ENCODE measurements at regions not wholly inside any gene's neighbourhood (a gene's known extent, or its start where the extent isn't known, plus 50 kb on each side); places are given as distances from the start of the nearest gene placed in this dataset.

DNA sequence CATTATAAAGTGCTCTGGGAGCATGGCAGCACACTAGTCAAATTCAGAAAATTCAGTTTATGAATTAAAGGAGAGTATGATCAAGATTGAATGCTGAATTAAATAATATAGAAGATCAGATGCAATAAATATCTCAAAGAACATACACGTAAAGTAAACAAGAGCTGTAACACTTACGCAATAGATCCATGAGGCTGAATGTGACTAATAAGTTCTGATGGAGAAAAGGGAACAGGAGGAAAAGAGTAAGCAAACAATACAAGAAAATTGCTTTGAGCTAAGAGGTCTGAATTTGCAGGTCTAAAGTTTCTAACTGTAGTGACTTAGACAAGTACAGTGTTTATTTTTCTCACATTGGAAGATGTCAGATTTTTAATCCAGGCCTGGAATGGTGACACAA is 646.7 kb upstream of the ZNF804A start:
- Histone ChIP-seq H4K20me1 (replicated peaks; ENCODE audit: insufficient read depth) (no peaks in the 10 kb centered on the region), H3F3A (replicated peaks; ENCODE audit: low read depth) (no peaks in the 10 kb centered on the region), H3K9me2 (ENCODE audit: insufficient read depth) (no peaks in the 10 kb centered on the region), H3K4me3 (no peak overlapping the region), H3K79me2 (replicated peaks; ENCODE audit: insufficient read depth) (no peaks in the 10 kb centered on the region), H3K27me3 (ENCODE audit: insufficient read depth) (no peaks in the 10 kb centered on the region), H3K4me2 (no peak overlapping the region), H2AFZ (no peak overlapping the region), H3K36me3 (ENCODE audit: insufficient read depth) (no peaks in the 10 kb centered on the region), H3K4me1 (ENCODE audit: insufficient read depth) (no peaks in the 10 kb centered on the region), H3K27ac (ENCODE audit: low read depth) (no peak overlapping the region)
- H3K4me1 Mint-ChIP-seq, result no peaks in the 10 kb centered on the region
- no peak overlapping the region for H3K4me3 Mint-ChIP-seq
- DNase-seq (ENCODE audit: low spot score), result no peak
- no peaks in the 10 kb centered on the region; the same call in 2 of the 3 replicates for H3K9me3 Mint-ChIP-seq
- H3K27ac Mint-ChIP-seq, result no peak overlapping the region
- no peak for TF ChIP-seq JUNB (IDR thresholded peaks at IDR 0.05; ENCODE audit: unreplicated experiment)
- no peak for TF ChIP-seq ZNF114 (CRISPR knock-in tag; IDR thresholded peaks at IDR 0.05)
- no peak for TF ChIP-seq EZH2phosphoT487 (IDR thresholded peaks at IDR 0.05; ENCODE audit: unreplicated experiment)
- TF ChIP-seq ZNF331 (CRISPR knock-in tag; IDR thresholded peaks at IDR 0.05; ENCODE audit: low read depth), result no peak
- no peak for TF ChIP-seq STAT1 (IDR thresholded peaks at IDR 0.05; ENCODE audit: unreplicated experiment)
- TF ChIP-seq, protein P1, sequence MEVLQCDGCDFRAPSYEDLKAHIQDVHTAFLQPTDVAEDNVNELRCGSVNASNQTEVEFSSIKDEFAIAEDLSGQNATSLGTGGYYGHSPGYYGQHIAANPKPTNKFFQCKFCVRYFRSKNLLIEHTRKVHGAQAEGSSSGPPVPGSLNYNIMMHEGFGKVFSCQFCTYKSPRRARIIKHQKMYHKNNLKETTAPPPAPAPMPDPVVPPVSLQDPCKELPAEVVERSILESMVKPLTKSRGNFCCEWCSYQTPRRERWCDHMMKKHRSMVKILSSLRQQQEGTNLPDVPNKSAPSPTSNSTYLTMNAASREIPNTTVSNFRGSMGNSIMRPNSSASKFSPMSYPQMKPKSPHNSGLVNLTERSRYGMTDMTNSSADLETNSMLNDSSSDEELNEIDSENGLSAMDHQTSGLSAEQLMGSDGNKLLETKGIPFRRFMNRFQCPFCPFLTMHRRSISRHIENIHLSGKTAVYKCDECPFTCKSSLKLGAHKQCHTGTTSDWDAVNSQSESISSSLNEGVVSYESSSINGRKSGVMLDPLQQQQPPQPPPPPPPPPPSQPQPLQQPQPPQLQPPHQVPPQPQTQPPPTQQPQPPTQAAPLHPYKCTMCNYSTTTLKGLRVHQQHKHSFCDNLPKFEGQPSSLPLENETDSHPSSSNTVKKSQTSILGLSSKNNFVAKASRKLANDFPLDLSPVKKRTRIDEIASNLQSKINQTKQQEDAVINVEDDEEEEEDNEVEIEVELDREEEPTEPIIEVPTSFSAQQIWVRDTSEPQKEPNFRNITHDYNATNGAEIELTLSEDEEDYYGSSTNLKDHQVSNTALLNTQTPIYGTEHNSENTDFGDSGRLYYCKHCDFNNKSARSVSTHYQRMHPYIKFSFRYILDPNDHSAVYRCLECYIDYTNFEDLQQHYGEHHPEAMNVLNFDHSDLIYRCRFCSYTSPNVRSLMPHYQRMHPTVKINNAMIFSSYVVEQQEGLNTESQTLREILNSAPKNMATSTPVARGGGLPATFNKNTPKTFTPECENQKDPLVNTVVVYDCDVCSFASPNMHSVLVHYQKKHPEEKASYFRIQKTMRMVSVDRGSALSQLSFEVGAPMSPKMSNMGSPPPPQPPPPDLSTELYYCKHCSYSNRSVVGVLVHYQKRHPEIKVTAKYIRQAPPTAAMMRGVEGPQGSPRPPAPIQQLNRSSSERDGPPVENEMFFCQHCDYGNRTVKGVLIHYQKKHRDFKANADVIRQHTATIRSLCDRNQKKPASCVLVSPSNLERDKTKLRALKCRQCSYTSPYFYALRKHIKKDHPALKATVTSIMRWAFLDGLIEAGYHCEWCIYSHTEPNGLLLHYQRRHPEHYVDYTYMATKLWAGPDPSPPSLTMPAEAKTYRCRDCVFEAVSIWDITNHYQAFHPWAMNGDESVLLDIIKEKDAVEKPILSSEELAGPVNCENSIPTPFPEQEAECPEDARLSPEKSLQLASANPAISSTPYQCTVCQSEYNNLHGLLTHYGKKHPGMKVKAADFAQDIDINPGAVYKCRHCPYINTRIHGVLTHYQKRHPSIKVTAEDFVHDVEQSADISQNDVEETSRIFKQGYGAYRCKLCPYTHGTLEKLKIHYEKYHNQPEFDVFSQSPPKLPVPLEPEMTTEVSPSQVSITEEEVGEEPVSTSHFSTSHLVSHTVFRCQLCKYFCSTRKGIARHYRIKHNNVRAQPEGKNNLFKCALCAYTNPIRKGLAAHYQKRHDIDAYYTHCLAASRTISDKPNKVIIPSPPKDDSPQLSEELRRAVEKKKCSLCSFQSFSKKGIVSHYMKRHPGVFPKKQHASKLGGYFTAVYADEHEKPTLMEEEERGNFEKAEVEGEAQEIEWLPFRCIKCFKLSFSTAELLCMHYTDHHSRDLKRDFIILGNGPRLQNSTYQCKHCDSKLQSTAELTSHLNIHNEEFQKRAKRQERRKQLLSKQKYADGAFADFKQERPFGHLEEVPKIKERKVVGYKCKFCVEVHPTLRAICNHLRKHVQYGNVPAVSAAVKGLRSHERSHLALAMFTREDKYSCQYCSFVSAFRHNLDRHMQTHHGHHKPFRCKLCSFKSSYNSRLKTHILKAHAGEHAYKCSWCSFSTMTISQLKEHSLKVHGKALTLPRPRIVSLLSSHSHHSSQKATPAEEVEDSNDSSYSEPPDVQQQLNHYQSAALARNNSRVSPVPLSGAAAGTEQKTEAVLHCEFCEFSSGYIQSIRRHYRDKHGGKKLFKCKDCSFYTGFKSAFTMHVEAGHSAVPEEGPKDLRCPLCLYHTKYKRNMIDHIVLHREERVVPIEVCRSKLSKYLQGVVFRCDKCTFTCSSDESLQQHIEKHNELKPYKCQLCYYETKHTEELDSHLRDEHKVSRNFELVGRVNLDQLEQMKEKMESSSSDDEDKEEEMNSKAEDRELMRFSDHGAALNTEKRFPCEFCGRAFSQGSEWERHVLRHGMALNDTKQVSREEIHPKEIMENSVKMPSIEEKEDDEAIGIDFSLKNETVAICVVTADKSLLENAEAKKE (CRISPR knock-in tag; IDR thresholded peaks at IDR 0.05), result no peak
- TF ChIP-seq NANOG (IDR thresholded peaks at IDR 0.05; ENCODE audit: borderline replicate concordance), result no peak
- TF ChIP-seq CREB1 (CRISPR knock-in tag; IDR thresholded peaks at IDR 0.05; ENCODE audit: low read depth), result no peak
- TF ChIP-seq POLR2AphosphoS5 (IDR thresholded peaks at IDR 0.05; ENCODE audit: low read depth), result no peak
- TF ChIP-seq EZH2 (IDR thresholded peaks at IDR 0.05; ENCODE audit: low read depth, unreplicated experiment), result no peak
- TF ChIP-seq, protein P2, sequence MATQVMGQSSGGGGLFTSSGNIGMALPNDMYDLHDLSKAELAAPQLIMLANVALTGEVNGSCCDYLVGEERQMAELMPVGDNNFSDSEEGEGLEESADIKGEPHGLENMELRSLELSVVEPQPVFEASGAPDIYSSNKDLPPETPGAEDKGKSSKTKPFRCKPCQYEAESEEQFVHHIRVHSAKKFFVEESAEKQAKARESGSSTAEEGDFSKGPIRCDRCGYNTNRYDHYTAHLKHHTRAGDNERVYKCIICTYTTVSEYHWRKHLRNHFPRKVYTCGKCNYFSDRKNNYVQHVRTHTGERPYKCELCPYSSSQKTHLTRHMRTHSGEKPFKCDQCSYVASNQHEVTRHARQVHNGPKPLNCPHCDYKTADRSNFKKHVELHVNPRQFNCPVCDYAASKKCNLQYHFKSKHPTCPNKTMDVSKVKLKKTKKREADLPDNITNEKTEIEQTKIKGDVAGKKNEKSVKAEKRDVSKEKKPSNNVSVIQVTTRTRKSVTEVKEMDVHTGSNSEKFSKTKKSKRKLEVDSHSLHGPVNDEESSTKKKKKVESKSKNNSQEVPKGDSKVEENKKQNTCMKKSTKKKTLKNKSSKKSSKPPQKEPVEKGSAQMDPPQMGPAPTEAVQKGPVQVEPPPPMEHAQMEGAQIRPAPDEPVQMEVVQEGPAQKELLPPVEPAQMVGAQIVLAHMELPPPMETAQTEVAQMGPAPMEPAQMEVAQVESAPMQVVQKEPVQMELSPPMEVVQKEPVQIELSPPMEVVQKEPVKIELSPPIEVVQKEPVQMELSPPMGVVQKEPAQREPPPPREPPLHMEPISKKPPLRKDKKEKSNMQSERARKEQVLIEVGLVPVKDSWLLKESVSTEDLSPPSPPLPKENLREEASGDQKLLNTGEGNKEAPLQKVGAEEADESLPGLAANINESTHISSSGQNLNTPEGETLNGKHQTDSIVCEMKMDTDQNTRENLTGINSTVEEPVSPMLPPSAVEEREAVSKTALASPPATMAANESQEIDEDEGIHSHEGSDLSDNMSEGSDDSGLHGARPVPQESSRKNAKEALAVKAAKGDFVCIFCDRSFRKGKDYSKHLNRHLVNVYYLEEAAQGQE (IDR thresholded peaks at IDR 0.05; ENCODE audit: unreplicated experiment), result no peak
- TF ChIP-seq, protein P3, sequence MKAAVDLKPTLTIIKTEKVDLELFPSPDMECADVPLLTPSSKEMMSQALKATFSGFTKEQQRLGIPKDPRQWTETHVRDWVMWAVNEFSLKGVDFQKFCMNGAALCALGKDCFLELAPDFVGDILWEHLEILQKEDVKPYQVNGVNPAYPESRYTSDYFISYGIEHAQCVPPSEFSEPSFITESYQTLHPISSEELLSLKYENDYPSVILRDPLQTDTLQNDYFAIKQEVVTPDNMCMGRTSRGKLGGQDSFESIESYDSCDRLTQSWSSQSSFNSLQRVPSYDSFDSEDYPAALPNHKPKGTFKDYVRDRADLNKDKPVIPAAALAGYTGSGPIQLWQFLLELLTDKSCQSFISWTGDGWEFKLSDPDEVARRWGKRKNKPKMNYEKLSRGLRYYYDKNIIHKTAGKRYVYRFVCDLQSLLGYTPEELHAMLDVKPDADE (IDR thresholded peaks at IDR 0.05), result no peak
- TF ChIP-seq, protein P4, sequence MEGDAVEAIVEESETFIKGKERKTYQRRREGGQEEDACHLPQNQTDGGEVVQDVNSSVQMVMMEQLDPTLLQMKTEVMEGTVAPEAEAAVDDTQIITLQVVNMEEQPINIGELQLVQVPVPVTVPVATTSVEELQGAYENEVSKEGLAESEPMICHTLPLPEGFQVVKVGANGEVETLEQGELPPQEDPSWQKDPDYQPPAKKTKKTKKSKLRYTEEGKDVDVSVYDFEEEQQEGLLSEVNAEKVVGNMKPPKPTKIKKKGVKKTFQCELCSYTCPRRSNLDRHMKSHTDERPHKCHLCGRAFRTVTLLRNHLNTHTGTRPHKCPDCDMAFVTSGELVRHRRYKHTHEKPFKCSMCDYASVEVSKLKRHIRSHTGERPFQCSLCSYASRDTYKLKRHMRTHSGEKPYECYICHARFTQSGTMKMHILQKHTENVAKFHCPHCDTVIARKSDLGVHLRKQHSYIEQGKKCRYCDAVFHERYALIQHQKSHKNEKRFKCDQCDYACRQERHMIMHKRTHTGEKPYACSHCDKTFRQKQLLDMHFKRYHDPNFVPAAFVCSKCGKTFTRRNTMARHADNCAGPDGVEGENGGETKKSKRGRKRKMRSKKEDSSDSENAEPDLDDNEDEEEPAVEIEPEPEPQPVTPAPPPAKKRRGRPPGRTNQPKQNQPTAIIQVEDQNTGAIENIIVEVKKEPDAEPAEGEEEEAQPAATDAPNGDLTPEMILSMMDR (conservative IDR thresholded peaks at IDR 0.05; ENCODE audit: low read depth in 2 of 2), result no peak
- no peaks in the 10 kb centered on the region for H3K27me3 Mint-ChIP-seq (ENCODE audit: insufficient read depth, low read depth, poor library complexity)
- no peaks in the 10 kb centered on the region for H3K36me3 Mint-ChIP-seq (ENCODE audit: low read depth)
- no peak for ATAC-seq

Data from GM23338 (cell line).